Mammary epithelial cell (primary cell): ENCODE measurements at regions not wholly inside any gene's neighbourhood (a gene's known extent, or its start where the extent isn't known, plus 50 kb on each side); places are given as distances from the start of the nearest gene placed in this dataset.

Experiments
- EZH2 ChIP-seq: IDR thresholded peaks from 2 replicates; pipeline ENCODE4 v1.6.1; 2012; ENCODE audit warnings: low read length, inconsistent platforms, borderline replicate concordance
- TF ChIP-seq, protein P1 (sequence below), 2 donors: IDR thresholded peaks in 1 of 2; conservative IDR thresholded peaks in 1 of 2; 2 replicates each; pipeline ENCODE4 v1.5.1; 2011 to 2012; ENCODE audit warnings: inconsistent platforms in 2 of 2, low read length in 2 of 2, mild to moderate bottlenecking in 2 of 2, control low read depth in 1 of 2, low read depth in 1 of 2; ENCODE audit not compliant: insufficient read depth in 1 of 2; ENCODE audit errors: extremely low read depth in 1 of 2

DNA sequence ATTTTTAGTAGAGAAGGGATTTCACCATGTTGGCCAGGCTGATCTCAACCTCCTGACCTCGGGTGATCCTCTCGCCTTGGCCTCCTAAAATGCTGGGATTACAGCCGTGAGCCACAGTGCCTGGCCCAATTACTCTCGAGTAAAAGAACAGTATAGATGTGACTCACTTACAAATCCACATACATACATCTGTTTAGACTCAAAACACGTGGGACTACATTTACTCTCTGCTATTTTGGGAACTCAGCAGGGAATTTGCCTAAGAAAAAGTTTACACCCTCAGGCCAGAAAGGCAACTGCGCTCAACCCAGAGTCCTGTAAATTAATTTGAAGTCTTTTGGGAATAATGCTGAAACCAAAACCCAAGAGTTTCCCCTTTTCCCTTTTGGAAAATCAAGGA is 289.7 kb downstream of the KLF6 start:
- TF ChIP-seq, protein P1, sequence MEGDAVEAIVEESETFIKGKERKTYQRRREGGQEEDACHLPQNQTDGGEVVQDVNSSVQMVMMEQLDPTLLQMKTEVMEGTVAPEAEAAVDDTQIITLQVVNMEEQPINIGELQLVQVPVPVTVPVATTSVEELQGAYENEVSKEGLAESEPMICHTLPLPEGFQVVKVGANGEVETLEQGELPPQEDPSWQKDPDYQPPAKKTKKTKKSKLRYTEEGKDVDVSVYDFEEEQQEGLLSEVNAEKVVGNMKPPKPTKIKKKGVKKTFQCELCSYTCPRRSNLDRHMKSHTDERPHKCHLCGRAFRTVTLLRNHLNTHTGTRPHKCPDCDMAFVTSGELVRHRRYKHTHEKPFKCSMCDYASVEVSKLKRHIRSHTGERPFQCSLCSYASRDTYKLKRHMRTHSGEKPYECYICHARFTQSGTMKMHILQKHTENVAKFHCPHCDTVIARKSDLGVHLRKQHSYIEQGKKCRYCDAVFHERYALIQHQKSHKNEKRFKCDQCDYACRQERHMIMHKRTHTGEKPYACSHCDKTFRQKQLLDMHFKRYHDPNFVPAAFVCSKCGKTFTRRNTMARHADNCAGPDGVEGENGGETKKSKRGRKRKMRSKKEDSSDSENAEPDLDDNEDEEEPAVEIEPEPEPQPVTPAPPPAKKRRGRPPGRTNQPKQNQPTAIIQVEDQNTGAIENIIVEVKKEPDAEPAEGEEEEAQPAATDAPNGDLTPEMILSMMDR (conservative IDR thresholded peaks at IDR 0.05 in 1 of 2, IDR thresholded peaks at IDR 0.05 in 1 of 2; ENCODE audit: extremely low read depth in 1 of 2, insufficient read depth in 1 of 2, low read depth in 1 of 2, low read length in 2 of 2): no peak
- no peak for TF ChIP-seq EZH2
